ENCODE measurements at regions not wholly inside any gene's neighbourhood (a gene's known extent, or its start where the extent isn't known, plus 50 kb on each side); places are given as distances from the start of the nearest gene placed in this dataset.
"Not testable (repeated sequence)": the region's sequence is repeated elsewhere in the genome, so short reads cannot be mapped to it uniquely, and the experiment has no call there.

DNA sequence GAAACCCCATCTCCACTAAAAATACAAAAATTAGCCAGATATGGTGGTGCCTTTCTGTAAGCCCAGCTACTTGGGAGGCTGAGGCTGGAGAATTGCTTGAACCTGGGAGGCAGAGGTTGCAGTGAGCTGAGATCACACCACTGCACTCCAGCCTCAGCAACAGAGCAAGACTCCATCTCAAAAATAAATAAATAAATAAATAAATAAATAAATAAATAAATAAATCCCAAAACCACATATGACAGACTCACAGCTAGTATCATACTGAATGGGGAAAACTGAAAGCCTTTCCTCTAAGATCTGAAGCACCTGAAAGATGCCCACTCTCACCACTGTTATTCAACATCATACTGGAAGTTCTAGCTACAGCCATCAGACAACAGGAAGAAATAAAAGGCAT lies 97.3 kb downstream of the TTC6 start:
- TF ChIP-seq EZH2 (IDR thresholded peaks at IDR 0.05; ENCODE audit: borderline replicate concordance, insufficient read depth, low read length, poor library complexity, severe bottlenecking); CTCF (IDR thresholded peaks at IDR 0.05; ENCODE audit: poor library complexity, severe bottlenecking); TAF1 (IDR thresholded peaks at IDR 0.05; ENCODE audit: low read depth); REST (IDR thresholded peaks at IDR 0.05; ENCODE audit: borderline replicate concordance); SMC3 (conservative IDR thresholded peaks at IDR 0.05; ENCODE audit: poor library complexity); MXI1 (conservative IDR thresholded peaks at IDR 0.05; ENCODE audit: poor library complexity, severe bottlenecking); POLR2AphosphoS5 (IDR thresholded peaks at IDR 0.05); EP300 (conservative IDR thresholded peaks at IDR 0.05; ENCODE audit: poor library complexity, severe bottlenecking); RAD21 (conservative IDR thresholded peaks at IDR 0.05): not testable (repeated sequence)

All from neural cell (in vitro differentiated cells).